NCI-H128 (cell line): ENCODE measurements at regions not wholly inside any gene's neighbourhood (a gene's known extent, or its start where the extent isn't known, plus 50 kb on each side); places are given as distances from the start of the nearest gene placed in this dataset.
"Not testable (repeated sequence)": the region's sequence is repeated elsewhere in the genome, so short reads cannot be mapped to it uniquely, and the experiment has no call there.

ENCODE experiments used
- DNase-seq: peaks from one replicate; lab custom pipeline; 2025; ENCODE audit not compliant: unreplicated experiment; lab: John Stamatoyannopoulos, UW

DNA sequence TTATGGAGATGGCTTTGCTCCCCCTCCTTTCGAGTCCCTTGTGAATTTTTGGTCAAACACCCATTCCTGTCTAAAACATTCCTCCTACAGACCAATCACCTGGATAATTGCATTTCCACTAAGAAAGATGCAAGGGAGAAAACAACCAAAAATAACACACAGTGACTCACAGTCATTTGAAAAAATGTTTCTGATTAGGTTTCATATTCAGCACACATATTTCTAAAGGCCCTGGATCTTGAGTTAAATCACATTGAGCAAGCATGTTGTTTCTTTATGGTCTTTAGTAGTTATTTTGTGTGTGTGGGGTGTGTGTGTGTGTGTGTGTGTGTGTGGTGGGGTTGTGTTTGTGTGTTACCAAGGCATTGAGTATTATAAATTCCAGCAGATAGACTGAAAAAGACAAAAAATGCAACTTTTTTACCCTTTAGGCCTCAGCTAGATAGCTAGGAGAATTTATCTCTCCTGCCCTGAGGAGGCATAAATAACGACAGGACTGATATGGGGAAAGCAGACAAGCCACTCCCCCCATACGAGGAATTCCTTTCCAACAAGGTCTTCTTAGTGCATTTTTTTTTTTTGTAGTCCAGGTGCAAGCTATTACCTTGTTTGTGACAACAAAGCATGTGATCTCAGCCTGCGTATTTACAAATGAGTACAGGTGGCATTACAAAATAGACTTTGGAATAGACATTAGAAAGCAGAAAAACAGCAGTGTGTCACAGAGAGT is 265.4 kb upstream of the ADGRL3 start:
- DNase-seq: no peak

DNA sequence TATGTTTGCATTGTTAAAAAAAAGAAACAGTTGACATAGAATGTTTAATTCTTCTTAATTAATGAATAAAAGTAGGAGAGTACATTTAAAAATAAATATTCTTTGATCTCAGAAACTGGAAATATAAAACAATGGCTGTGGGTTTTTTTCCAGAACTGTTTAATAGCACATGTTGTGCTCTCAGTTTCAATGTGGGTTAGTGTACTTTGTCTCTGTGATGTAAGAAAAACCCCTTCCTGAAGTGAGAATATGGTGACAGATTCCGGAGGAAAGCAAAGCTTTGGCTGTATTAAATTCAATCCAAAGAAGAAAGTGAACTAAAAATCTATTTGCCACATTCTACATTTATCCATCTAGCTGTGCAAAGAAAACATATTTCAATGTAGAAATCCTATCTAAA is 261.9 kb upstream of the ADGRL3 start:
- DNase-seq: no peak

DNA sequence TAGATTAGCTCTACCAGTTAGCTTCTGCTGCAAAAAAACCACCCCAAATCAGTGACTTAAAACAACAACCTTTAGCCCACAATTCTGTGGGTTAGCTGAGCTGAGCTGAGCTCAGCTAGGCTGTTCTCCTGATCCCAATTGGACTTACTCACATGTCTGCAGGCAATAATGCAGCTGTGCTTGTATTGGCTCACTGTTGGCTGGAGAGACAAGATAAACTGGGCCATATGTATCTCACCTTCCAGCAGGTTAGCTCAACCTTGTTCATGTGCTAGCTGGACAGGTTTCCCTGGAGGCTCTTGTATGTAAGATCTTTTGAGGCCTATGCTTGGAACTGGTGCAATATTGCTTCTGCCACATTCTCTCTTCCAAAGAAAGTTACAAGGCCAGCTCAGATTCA is 261.5 kb upstream of the ADGRL3 start:
- no peak for DNase-seq

DNA sequence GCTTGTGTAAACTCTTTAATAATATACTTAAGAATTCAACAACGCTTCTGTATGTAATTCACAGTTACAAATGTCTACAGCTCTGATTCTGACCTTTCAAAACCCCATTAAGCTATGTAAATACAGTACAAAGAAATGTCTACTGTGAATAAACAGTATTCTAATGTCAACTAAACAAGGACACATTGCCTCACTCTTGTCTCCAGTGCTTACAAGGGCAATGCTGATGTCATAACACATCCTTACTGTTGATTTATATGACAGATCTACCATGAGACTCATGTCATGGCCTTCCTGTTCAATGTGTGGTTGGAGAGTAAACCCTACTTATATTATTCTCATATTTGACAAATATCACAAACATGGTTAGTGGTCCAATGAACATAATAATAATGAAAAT is 256.1 kb upstream of the ADGRL3 start:
- no peak for DNase-seq

DNA sequence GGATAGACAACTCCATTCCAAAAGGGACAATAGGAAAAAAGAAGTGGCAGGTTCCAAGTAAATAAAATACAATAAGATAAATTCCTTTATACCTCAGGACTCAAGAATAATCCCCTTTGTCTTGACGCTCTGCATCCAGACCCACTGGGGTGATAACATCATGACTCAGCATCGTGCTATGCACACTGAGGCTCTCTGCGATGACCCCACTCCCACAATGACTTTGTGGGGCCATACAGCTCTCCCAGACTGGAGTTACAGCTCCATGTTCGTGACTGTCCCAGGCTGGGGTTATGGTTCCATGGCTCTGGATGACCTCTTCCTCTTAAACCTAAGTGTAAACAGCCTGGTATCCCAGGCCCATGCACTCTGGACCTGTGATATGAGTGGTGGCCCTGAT is 254.5 kb upstream of the ADGRL3 start:
- no peak for DNase-seq

DNA sequence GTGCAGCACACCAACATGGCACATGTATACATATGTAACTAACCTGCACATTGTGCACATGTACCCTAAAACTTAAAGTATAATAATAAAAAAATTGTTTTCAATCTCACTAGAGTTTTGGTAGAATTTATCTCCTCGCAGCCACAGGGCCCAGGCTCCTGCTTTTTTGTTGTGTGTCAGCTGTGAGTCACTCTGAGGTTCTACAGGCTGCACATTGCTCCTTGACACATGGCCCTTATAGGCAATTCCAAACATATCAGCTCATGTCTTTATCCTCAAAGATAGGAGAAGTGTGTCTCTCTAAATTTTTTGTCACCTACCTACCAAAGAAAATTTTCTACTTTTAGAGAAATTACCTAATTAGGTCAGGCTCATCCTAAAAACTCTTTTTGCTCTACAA is 252.1 kb upstream of the ADGRL3 start:
- DNase-seq: no peak

DNA sequence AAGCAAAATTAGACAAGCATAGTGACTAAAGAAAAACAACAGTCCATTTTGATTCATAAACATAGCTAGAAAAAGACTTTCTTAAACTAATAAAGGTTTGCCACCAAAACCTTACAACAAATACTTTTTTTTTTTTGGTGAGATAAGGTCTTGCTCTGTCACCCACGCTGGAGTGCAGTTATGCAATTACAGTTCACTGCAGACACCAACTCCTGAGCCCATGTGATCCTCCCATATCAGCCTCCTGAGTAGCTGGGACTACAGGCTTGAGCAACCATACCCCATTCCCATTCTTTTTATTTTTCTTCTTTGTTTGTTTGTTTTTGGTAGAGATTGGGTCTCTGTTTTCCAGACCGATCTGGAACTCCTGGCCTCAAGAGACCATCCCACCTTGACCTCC is 247.2 kb upstream of the ADGRL3 start:
- no peak for DNase-seq

DNA sequence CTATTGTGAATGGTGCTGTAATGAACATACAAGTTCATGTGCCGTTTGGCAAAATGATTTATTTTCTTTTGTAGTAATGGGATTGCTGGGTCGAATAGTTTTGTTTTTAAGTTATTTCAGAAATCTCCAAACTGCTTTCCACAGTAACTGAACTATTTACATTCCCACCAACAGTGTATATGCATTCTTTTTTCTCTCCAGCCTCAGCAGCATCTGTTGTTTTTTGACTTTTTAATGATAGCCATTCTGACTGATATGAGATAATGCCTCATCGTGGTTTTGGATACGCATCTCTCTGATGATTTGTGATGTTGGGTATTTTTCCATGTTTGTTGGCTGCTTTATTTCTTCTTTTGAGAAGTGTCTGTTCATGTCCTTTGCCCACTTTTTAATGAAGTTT is 246.3 kb upstream of the ADGRL3 start:
- no peak for DNase-seq

DNA sequence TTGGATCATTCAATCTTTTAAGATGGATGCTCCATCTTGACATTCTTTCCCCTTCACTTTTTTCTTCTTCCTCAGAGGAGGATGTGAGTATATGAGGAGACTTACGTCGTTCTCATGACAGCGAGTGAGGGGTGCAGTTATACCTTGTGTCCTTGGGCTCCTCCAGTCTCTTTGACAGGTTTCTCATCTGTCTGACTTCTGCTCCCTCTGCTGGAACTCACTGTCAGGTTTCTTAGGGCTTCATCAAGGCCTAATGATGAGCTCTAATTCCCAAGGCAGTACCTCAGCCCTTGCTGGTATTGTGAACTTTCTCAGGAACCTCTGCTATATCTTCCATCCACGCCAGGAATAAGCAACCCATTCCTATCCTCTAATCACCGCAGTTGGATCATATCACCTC is 237.8 kb upstream of the ADGRL3 start:
- DNase-seq: no peak

DNA sequence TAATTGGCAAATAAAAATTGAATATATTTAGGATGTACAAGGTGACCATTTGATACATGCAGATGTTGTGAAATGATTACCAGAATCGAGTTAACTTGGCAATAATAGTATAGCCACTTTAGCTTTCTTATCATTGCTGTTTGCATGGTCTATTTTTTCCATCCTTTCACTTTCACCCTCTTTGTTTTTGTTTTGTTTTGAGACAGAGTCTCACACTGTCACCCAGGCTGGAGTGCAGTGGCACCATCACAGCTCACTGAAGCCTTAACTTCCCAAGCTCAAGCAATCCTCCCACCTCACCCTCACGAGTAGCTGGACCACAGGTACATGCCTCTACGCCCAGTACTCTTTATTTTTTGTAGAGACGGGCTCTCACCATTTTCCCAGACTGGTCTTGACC is 218.6 kb upstream of the ADGRL3 start:
- DNase-seq: no peak

DNA sequence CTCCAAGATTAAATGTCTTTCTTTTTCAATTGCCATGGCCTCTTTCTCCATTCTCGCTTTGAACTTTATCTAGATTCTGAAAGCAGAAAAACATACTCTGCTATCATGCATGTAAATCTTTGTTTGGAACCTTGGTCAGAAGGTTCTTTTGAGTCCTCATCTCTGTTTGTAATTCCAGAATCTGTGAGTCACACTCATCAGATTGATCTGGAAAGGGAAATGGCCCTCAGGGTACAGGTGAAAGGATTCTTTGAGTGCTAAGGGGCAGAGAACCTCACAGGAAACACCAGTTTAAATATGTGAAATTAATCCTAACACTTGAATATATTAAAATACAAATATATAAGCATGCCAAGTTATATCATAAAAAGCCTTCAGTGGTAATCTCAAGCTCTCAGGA is 211.0 kb upstream of the ADGRL3 start:
- no peak for DNase-seq

DNA sequence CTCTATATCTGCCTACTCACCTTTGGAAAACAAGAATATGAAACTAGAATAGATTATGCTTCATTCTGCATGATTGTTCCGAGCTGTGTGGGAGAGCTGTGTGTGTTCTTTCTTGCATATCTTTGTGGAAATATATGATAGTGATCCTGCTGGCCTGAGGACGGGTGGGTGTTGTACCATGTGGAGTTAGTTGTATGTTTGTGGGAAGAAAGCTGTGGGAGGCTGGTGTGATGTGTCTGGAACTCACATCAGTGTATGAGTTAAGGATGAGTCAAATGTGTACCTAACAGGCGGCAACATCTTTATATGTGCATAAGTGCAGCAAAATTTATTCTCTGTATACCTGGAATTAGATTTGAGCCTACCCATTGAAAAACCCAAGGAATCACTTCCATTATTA is 208.1 kb upstream of the ADGRL3 start:
- no peak for DNase-seq

DNA sequence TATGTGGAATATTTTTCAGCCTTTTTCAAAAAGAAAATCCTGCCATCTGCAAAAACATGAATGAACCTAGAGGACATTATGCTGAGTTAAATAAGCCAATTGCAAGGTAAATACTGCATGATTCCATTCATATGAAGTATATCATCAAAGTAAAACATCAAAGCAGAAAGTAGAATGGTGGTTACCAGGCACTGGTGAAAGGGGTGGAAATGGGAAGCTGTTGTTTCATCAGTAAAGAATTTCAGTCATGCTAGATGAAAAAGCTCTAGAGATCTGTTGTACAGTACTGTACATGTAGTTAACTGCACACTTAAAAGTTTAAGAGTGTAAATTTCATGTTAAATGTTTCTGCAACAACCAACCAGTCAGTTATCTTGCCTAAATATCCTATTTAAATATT is 196.8 kb upstream of the ADGRL3 start:
- no peak for DNase-seq

DNA sequence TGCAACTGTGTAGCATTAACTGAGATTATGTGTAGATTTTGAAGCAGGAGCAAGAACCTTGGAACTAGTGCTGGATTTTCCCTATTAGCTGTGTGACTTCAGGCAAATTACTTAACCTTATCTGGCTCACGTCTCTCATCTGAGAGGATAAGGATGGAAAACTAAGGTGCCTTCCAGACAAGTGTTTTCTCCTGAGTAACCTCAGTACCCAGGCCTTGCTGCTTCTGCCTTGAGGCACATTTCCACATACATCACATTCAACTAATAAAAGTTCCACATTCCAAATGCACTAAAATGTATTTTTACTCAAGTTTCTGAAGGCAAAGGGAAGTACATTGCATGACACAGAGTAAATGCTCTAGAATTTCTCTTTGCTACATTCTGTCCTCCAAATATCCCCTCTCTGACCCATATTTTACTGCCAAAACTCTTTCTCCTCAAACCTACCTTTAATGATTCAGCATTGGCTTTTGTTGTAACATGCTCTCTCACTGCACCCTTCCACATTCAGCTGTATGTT is 195.4 kb upstream of the ADGRL3 start:
- no peak for DNase-seq

DNA sequence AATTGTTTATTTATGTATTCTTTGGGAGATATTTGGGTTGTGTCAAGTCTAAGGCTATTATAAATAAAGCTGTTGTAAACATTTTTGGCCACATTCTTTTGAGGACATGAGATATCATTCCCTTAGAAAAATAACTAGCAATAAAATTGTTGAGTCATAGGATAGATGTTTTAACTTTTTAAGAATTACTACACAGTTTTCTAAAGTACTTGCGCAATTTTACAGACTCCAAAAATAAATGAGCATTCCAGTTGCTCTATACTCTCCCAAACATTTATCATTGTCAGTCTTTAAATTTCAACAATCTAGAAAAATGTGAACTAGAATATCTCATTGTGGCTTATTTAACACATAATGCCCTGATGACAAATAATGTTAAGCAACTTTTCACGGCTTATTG is 189.1 kb upstream of the ADGRL3 start:
- no peak for DNase-seq

DNA sequence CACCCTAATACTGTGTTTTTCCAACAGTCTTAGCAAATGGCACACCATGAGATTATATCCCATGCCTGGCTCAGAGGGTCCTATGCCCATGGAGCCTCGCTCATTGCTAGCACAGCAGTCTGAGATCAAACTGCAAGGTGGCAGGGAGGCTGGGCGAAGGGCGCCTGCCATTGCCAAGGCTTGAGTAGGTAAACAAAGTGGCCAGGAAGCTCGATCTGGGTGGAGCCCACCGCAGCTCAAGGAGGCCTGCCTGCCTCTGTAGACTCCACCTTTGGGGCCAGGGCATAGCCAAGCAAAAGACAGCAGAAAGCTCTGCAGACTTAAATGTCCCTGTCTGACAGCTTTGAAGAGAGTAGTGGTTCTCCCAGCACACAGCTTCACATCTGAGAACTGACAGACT is 188.2 kb upstream of the ADGRL3 start:
- not testable (repeated sequence) for DNase-seq

DNA sequence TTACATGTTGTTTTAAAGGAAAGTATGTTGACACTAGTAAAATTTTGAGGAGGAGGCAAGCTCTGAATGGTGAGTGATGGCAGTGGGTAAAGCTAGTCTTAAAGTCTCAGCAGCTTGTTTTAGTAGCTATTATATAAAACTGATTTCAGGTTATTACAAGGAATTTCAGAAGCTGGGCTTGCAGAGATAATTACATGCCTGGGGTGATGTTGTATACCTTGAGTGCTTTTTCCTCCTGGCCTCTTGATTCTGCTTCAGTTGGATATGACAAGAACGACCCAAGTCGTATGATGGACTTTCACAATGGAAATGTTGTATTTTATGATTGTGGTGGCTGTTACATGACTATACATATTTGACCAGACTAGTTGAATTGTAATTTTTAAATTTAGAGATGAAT is 175.5 kb upstream of the ADGRL3 start:
- no peak for DNase-seq

DNA sequence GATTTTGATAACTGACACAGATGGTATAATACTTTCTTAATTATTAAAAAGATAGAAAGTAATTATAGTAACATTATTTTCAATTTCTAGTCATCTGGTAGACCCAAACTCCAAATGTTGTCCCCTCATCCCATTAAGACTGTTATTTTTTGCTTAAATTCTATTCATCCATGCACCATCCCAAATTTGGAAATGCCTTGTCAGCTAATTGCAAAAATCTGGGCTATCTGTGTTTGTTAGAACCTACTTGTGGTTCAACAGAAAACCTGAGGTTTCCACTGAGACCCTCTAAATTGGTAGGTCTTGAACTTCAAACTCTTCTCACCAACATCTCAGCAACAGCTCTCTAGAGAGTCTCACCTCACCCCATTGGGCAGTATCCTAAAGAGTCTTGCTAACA is 172.2 kb upstream of the ADGRL3 start:
- no peak for DNase-seq

DNA sequence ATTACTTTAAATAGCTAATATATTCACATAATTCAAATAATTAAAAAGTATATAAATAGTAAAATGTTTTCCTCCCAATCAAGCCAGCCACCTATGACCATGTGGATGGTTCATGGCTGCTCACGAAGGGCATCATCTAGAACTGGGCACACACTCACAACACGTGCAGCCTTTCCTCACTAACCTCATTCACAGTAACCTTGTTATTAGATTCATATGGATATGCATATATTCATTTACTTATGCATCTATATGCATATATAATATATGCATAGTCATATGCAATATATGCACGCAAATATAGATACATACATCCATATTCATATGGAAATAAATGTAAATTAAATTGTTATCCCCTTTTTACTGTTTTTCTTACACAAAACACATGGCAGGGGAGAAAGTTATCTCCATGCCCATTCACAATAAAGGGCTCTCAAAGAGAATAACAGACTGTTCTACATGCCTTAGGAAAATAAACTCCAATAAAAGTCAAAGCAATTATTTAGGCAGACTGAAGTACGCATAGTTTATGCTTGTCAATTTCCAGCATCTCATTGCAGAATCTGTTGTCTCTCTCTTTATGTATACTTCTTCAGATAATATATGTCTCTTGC is 163.9 kb upstream of the ADGRL3 start:
- no peak for DNase-seq

DNA sequence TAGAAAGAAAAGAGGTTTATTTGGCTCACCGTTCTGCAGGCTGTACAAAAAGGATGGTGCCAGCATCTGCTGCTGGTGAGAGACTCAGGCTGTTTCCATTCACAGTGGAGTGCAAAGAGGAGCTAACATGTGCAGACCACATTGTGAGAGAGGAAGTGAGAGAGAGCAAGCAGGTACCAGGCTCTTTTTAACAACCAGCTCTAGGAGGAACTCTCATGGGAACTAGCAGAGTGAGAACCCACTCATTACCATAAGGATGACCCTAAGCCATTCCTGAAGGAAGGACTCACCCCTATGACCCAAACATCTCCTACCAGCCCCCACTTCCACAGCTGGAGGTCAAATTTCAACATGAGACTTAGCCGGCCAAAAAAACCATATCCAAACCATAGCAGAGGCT is 158.6 kb upstream of the ADGRL3 start:
- DNase-seq: no peak

DNA sequence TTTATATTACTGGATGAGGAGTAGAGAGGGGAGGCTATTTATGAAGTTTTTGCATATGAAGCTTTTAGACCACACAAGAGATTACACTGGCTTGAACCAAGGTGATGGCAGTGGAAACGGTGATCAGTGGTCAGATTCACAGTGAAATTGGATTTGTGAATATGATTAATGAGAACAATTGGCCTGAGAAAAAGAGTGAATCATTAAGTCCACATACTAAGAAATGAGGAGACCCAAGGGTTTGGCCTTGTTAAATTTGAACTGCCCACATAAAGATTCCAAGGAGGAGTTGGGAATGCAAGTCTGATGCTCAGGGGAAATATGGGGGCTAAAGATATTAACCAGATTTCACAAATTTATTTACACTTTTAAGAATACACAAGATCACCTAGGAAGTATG is 155.3 kb upstream of the ADGRL3 start:
- DNase-seq: no peak

DNA sequence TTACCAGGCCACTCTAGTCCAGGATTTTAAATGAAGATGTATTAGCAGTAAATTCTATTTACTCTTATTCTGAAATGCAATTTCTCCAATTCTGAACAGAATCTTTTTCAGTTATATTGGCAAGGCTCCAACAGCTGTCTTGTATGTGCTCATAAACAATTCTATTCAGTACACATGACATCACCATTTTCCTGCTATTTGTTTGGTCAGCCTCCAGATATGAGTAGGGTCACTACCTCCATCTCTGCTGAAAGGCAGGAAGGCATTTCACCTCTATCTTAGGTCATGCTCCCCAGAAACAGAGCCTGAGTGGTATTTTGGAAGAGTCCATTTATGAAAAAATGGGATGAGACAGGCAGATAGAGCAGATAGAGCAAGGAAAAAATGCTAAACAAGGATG is 151.1 kb upstream of the ADGRL3 start:
- DNase-seq: no peak

DNA sequence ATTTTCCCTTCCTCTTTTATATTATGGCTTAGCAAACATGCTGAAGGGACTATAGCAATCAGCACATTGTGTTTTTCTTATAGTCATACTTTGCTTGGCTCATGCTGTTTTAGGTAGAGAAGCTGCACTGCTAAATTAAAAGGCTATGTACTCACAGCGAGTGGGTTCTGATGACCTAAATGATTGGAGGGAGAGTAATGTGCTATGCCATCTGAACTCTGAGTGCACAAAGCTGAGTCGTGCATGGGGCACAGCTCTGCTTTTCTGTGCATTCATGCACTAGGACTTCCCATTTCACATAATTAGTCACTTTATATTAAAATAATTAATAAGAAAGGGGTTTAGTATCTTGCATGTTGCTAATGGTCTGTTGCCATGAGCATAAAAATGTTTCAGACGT is 132.7 kb upstream of the ADGRL3 start:
- no peak for DNase-seq
